Globus pallidus (tissue), 1 donor: ENCODE measurements at regions not wholly inside any gene's neighbourhood (a gene's known extent, or its start where the extent isn't known, plus 50 kb on each side); places are given as distances from the start of the nearest gene placed in this dataset.

Experiments used
- DNase-seq: peaks from one replicate; pipeline ENCODE4 v3.0.0-alpha.2; 2015; ENCODE audit warnings: low spot score

- DNase-seq, result no peak
Observed at GRCh38 chr10:4581929-4582328, 244.1 kb upstream of the AKR1E2 start.

DNA sequence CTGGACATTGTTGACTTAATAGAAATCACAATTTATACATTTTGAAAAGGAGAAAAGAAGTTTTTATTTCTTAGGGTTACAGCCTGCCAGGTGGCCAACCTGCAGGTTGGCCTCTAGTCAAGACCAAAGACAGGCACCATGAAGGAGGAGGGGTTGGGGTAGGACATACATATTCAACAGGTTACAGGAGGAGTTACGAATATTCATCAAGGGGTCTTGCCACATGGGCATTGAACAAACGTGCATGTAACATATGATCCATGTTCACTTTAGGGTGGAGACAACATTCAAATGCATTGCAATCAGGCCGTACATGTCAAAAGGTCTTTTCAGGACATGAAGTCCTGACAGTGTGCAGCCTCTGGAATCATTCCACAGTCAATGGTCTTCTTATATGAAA, 246.2 kb upstream of the AKR1E2 start:
- no peak for DNase-seq

DNA sequence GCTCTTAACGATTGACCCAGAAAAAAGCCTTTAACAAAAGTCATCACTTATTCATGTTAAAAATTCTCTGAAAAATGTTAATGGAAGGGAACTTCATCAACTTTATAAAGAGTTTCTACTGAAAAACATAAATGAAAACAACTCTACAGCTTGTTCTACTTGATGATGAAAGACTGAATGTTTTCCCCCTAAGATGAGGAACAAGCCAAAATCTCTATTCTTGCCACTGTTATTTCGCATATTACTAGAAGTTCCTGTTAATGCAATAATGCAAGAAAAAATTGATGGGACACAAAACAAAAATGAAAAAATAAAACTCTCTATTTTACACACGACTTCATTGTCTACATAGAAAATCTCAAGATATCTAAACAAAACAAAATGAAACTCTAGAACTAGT, 249.8 kb upstream of the AKR1E2 start:
- DNase-seq, result no peak

GRCh38 chr10:4569151-4569550, 256.9 kb upstream of the AKR1E2 start:
- DNase-seq, result no peak

- DNase-seq, result no peak
Observed at GRCh38 chr10:4568731-4569130, 257.3 kb upstream of the AKR1E2 start.

- DNase-seq, result no peak
Observed at GRCh38 chr10:4568086-4568485, 257.9 kb upstream of the AKR1E2 start.

GRCh38 chr10:4567637-4568036, 258.4 kb upstream of the AKR1E2 start:
- DNase-seq, result no peak

DNA sequence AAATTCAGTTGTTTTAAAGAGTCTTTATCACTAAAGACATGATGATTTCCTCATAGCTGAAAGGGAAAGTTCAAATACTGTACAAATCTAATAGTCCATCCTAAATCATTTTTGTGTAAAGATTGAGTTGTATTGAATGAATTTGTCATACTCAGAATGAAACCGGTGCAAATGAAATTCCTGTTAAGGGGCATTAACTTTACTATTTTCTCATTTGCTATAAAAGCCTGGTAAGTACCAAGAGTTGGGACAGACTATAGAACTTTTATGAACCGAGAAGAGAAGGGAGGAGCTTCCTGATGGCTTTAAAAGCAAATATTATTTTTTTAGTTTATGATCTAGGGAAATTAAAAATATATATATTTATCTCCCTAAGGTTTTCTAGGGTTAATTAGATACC, 260.0 kb upstream of the AKR1E2 start:
- no peak for DNase-seq

GRCh38 chr10:4561296-4561695, 264.7 kb upstream of the AKR1E2 start:
- DNase-seq, result no peak

DNA sequence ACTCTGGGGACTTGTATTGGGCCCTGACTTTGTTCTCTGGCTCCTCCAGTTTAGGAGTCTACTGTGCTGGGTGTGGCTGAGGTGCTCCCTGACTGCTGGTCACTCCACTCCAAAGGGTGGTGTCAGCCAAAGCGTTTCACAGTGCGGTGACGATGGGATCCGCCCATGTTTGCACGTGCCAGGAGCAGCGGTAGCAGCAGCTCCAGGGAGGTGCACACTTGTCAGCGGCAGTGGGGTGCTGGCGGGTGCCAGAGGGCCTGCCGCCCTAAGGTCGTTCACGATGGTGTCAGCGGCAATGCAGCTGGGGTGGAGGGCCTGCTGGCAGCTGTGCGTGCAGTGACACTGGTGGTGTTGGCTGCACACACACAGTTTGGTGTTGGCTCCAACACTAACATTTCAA, 268.5 kb upstream of the AKR1E2 start:
- no peak for DNase-seq

GRCh38 chr10:4556527-4556926, 269.5 kb upstream of the AKR1E2 start:
- DNase-seq, result no peak

- no peak for DNase-seq
Observed at GRCh38 chr10:4555920-4556319, 270.1 kb upstream of the AKR1E2 start.

GRCh38 chr10:4549139-4549653, 276.8 kb upstream of the AKR1E2 start:
- DNase-seq, result no peak

- no peak for DNase-seq
Observed at GRCh38 chr10:4546931-4547330, 279.1 kb upstream of the AKR1E2 start.

DNA sequence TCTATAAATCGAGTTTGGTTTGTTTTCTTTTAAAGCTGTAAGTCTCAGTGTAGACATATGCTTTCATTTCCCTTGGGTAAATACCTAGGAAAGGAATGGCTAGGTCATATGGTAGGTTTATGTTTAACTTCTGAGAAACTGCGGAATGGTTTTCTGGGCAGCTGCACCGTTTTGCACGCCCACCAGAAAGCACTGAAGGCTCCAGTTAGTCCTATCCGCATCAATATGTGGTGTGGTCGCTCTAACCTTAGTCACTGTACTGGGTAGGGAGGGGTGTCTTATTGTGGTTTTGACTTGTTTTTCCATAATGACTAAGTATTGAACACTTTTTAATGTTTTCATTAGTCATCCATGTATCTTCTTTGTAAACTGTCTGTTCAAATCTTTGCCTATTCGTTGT, 279.5 kb upstream of the AKR1E2 start:
- no peak for DNase-seq

GRCh38 chr10:4545062-4545461, 280.9 kb upstream of the AKR1E2 start:
- no peak for DNase-seq

DNA sequence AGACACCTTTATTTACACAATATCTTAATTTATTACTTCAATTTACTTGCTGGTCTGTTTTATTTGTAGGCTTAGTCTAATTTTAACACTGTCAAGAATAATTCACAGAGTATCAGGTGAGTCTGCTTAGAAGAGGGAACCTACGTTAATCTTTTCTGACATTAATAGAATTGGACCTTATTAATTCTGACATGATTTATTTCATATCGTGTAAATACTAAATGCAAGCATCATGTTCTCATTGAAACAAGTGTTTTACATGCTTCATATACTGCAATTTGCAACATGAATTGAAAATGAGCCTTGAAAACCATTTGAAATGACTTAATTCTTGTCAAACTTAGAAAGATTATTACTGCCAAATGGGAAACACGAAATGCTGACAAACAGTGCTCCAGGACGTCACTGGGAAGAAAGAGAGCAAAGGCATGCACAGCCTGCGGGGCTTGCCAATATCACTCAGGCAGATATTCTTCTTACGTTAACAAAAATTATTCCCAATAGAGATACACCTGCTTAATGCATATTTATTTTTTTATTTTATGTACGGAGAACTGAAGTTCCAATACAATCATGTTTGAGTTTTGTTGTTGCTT, 282.0 kb upstream of the AKR1E2 start:
- no peak for DNase-seq

DNA sequence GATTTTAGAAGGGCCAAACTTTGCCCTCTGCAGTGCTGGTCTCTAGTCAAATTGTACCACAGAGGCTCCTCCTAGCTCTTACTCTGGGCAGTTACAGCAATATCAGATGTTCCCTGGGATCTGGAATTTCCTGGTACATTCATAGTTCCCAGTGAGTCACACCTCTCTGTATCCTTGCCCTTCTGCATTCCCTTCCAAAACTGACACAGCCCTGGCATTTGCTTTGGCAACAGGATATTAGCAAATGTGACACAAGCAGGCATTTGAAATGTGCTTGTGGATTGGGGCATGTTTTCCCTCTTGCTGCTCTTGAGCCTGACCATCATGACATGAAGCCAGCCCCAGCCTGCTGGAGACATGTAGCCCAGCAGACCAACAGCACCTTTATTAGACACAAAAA, 284.7 kb upstream of the AKR1E2 start:
- no peak for DNase-seq

DNA sequence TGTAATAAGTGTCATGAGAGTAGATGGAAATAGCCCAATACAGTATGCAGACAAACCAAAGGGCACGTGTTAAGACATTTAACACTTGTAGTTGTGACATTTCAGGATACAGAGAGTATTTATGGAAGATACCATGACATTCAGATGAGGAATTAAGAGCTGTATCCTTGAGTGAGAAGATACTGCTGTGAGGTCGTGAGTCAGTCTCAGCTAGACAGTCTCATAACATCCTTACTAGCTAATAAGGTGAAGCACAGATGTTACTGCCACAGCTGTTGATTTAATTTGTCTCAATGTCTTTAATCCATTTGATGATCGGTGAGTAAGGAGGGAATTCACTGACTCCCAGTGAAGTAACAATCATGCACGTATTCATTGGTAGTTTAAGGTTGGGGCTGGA, 288.0 kb upstream of the AKR1E2 start:
- no peak for DNase-seq

GRCh38 chr10:4535521-4535920, 290.5 kb upstream of the AKR1E2 start:
- DNase-seq, result no peak

- no peak for DNase-seq
Observed at GRCh38 chr10:4533621-4534020, 292.4 kb upstream of the AKR1E2 start.

GRCh38 chr10:4532976-4533375, 293.0 kb upstream of the AKR1E2 start:
- no peak for DNase-seq

DNA sequence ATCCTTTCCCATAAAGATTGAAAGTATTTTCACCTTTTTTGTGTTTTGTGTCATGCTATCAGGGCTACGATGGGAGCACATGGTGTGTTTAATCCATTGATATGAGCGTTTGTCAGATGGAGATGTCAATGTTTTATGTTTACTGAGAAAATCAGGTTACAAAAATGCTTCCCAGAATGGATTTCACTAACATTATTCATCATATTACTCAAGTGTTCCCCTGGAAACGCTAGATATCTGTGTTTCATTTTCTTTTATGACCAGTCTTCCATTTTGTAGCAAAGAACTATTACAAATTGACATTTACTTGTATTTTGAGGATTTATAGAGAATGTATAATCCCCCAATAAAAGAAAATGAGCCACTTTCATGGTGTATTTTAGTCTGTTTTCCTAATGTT, 293.5 kb upstream of the AKR1E2 start:
- no peak for DNase-seq

GRCh38 chr10:4532011-4532410, 294.0 kb upstream of the AKR1E2 start:
- no peak for DNase-seq

DNA sequence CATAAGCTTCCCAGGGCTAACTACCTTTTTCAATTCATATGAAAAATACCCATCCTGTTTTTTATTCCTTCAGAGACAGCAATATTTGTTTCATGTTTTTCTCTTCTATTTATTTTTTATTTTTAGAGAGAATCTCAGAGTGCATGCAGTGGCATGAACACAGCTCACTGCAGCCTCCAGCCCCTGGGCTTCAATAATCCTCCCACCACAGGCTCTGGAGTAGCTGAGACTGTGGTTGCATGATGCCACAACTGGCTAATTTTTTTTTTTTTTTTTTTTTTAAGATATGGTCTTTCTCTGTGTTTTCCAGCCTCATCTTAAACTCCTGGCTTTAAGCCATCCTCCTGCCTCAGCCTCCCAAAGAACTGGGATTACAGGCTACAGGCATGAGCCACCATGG, 296.7 kb upstream of the AKR1E2 start:
- DNase-seq, result no peak
